ENCODE measurements at regions not wholly inside any gene's neighbourhood (a gene's known extent, or its start where the extent isn't known, plus 50 kb on each side); places are given as distances from the start of the nearest gene placed in this dataset.

DNA sequence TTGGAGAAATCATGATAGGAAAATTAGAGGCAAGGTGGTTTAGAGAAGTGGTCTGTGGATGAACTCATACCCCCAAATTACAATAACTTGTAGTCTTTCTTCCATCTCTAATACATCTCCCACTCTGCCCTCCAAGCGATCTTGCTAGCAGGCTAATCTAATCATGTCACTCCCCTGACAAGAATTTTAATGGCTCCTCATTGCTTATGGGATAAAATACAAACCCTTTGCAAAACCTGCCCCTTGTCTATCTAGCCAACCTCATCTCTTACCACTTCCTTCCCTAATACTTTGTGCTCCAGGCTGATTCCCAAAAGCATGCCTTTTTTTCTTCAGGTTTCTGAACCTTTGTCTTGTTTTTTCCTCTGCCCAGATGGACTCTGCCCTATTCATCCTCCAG, 71.3 kb upstream of the LRRN2 start:
- Histone ChIP-seq H2AFZ (ENCODE audit: low read length) (no peak overlapping the region), H3K9me3 (ENCODE audit: low read length) (no peaks in the 10 kb centered on the region), H4K20me1 (ENCODE audit: low read length) (no peaks in the 10 kb centered on the region), H3K27ac (ENCODE audit: low read length) (no peak overlapping the region), H3K79me2 (ENCODE audit: low read length) (no peaks in the 10 kb centered on the region), H3F3A (ENCODE audit: low read length, unreplicated experiment) (no peaks in the 10 kb centered on the region), H3K36me3 (ENCODE audit: low read depth, low read length) (no peaks in the 10 kb centered on the region), H3K27me3 (ENCODE audit: low read length) (no peaks in the 10 kb centered on the region), H3K9me2 (replicated peaks; ENCODE audit: low read length) (no peaks in the 10 kb centered on the region), H3K4me2 (ENCODE audit: low read length) (no peak overlapping the region), H3K4me3 (ENCODE audit: low read length) (no peak overlapping the region), H3K9ac (ENCODE audit: low read length) (no peak overlapping the region), H3K4me1 (ENCODE audit: insufficient read depth, low read length) (no peaks in the 10 kb centered on the region)
- DNase-seq = no peak
- intact Hi-C loops (cut with micrococcal nuclease) = no loop called here
- ChIA-PET CTCF (no interaction called here), POLR2A (ENCODE audit: unreplicated experiment) (no interaction called here)
- no peak for ATAC-seq
- BruUV-seq (replicated peaks) = no TSS peak
- TF ChIP-seq EZH2phosphoT487 (IDR thresholded peaks at IDR 0.05; ENCODE audit: borderline replicate concordance, low read length) = no peak

GRCh38 chr1:204758601-204759000, 73.1 kb upstream of the LRRN2 start:
- Histone ChIP-seq H4K20me1 (ENCODE audit: low read length) (no peaks in the 10 kb centered on the region), H3K79me2 (ENCODE audit: low read length) (no peaks in the 10 kb centered on the region), H3K36me3 (ENCODE audit: low read depth, low read length) (no peaks in the 10 kb centered on the region), H3K27me3 (ENCODE audit: low read length) (no peaks in the 10 kb centered on the region), H3F3A (ENCODE audit: low read length, unreplicated experiment) (no peaks in the 10 kb centered on the region), H3K27ac (ENCODE audit: low read length) (no peak overlapping the region), H3K4me3 (ENCODE audit: low read length) (no peak overlapping the region), H3K9me3 (ENCODE audit: low read length) (no peaks in the 10 kb centered on the region), H3K9me2 (replicated peaks; ENCODE audit: low read length) (no peaks in the 10 kb centered on the region), H3K4me2 (ENCODE audit: low read length) (no peak overlapping the region), H2AFZ (ENCODE audit: low read length) (no peak overlapping the region), H3K9ac (ENCODE audit: low read length) (no peak overlapping the region), H3K4me1 (ENCODE audit: insufficient read depth, low read length) (peaks cover 5% of the 10 kb centered on the region)
- BruUV-seq (replicated peaks) = no TSS peak
- ChIA-PET CTCF (no interaction called here), POLR2A (ENCODE audit: unreplicated experiment) (no interaction called here)
- intact Hi-C loops (cut with micrococcal nuclease) = no loop called here
- TF ChIP-seq, protein P1, sequence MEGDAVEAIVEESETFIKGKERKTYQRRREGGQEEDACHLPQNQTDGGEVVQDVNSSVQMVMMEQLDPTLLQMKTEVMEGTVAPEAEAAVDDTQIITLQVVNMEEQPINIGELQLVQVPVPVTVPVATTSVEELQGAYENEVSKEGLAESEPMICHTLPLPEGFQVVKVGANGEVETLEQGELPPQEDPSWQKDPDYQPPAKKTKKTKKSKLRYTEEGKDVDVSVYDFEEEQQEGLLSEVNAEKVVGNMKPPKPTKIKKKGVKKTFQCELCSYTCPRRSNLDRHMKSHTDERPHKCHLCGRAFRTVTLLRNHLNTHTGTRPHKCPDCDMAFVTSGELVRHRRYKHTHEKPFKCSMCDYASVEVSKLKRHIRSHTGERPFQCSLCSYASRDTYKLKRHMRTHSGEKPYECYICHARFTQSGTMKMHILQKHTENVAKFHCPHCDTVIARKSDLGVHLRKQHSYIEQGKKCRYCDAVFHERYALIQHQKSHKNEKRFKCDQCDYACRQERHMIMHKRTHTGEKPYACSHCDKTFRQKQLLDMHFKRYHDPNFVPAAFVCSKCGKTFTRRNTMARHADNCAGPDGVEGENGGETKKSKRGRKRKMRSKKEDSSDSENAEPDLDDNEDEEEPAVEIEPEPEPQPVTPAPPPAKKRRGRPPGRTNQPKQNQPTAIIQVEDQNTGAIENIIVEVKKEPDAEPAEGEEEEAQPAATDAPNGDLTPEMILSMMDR (conservative IDR thresholded peaks at IDR 0.05; ENCODE audit: low read depth, low read length) = no peak
- no peak for TF ChIP-seq EZH2 (IDR thresholded peaks at IDR 0.05; ENCODE audit: low read length, unreplicated experiment)
- no peak for TF ChIP-seq EZH2phosphoT487 (IDR thresholded peaks at IDR 0.05; ENCODE audit: borderline replicate concordance, low read length)
- no peak for ATAC-seq
- no peak for DNase-seq

- no peaks in the 10 kb centered on the region for H3K9me2 ChIP-seq (replicated peaks; ENCODE audit: low read length)
- H3K27me3 ChIP-seq (ENCODE audit: low read length) = no peaks in the 10 kb centered on the region
- no peak overlapping the region for H3K9ac ChIP-seq (ENCODE audit: low read length)
- DNase-seq = no peak
- ChIA-PET POLR2A (ENCODE audit: unreplicated experiment) (no interaction called here), CTCF (no interaction called here)
- H3K36me3 ChIP-seq (ENCODE audit: low read depth, low read length) = no peaks in the 10 kb centered on the region
- BruUV-seq (replicated peaks) = no TSS peak
- intact Hi-C loops (cut with micrococcal nuclease) = no loop called here
- H3K9me3 ChIP-seq (ENCODE audit: low read length) = no peaks in the 10 kb centered on the region
- no peak for ATAC-seq
- no peaks in the 10 kb centered on the region for H3F3A ChIP-seq (ENCODE audit: low read length, unreplicated experiment)
- H3K27ac ChIP-seq (ENCODE audit: low read length) = no peak overlapping the region
- H2AFZ ChIP-seq (ENCODE audit: low read length) = no peak overlapping the region
- H3K79me2 ChIP-seq (ENCODE audit: low read length) = no peaks in the 10 kb centered on the region
- no peak overlapping the region for H3K4me2 ChIP-seq (ENCODE audit: low read length)
- no peak overlapping the region for H3K4me3 ChIP-seq (ENCODE audit: low read length)
- peaks cover 12% of the 10 kb centered on the region for H3K4me1 ChIP-seq (ENCODE audit: insufficient read depth, low read length)
- H4K20me1 ChIP-seq (ENCODE audit: low read length) = no peaks in the 10 kb centered on the region
- TF ChIP-seq, protein P1 (conservative IDR thresholded peaks at IDR 0.05; ENCODE audit: low read depth, low read length) = no peak
- TF ChIP-seq EZH2phosphoT487 (IDR thresholded peaks at IDR 0.05; ENCODE audit: borderline replicate concordance, low read length) = no peak
- TF ChIP-seq EZH2 (IDR thresholded peaks at IDR 0.05; ENCODE audit: low read length, unreplicated experiment) = no peak
These were observed 74.8 kb upstream of the LRRN2 start for GRCh38 chr1:204760350-204760749.
